Erythroblast (primary cell): ENCODE measurements at regions not wholly inside any gene's neighbourhood (a gene's known extent, or its start where the extent isn't known, plus 50 kb on each side); places are given as distances from the start of the nearest gene placed in this dataset.

ENCODE experiments used
- GATA1 ChIP-seq: IDR thresholded peaks from 2 replicates; pipeline ENCODE4 v1.6.1; 2011; ENCODE audit warnings: low read depth, mild to moderate bottlenecking, control low read depth, low read length, moderate library complexity
- POLR2A ChIP-seq: IDR thresholded peaks from 2 replicates; pipeline ENCODE4 v1.6.1; 2011; ENCODE audit warnings: mild to moderate bottlenecking, low read length

GRCh38 chr10:31701546-31701945 is 227.1 kb downstream of the ARHGAP12 start:
- TF ChIP-seq POLR2A = no peak
- no peak for TF ChIP-seq GATA1
